H1 (cell line): ENCODE measurements at regions not wholly inside any gene's neighbourhood (a gene's known extent, or its start where the extent isn't known, plus 50 kb on each side); places are given as distances from the start of the nearest gene placed in this dataset.

Source experiments
- CTCF ChIA-PET: fragments of 300-600 bp; sonication (Branson Sonifier 250); formaldehyde crosslinking; loops from one replicate; lab custom pipeline; 2021; ENCODE audit not compliant: partially characterized antibody; lab: Charles Lee
- POLR2A ChIA-PET: fragments of 300-600 bp; sonication (Branson Sonifier 250); formaldehyde crosslinking; loops from one replicate; lab custom pipeline; 2021; ENCODE audit warnings: inconsistent platforms; ENCODE audit not compliant: partially characterized antibody; lab: Charles Lee
- DNase-seq, 2 experiments: peaks; one replicate each; pipeline versions ENCODE4 v3.0.0 to v3.0.0-alpha.2; 2010 to 2022; ENCODE audit warnings: low spot score in 2 of 2, low read depth in 1 of 2, mixed read lengths in 1 of 2
- FAIRE-seq: peaks from 2 replicates; lab custom pipeline; 2011; peaks lifted over from hg19 to GRCh38; lab: Jason Lieb, UNC
- H2AFZ ChIP-seq: 2 replicates; pipeline ENCODE4 v1.8.1; 2012; ENCODE audit warnings: low read length, inconsistent platforms
- H2AK5ac ChIP-seq: 2 replicates; pipeline ENCODE4 v1.6.1; 2013; ENCODE audit warnings: low read depth, low read length
- H2BK120ac ChIP-seq: replicated peaks from 2 replicates; pipeline ENCODE3; 2013; ENCODE audit warnings: low read depth, low read length, inconsistent platforms
- H2BK12ac ChIP-seq: 2 replicates; pipeline ENCODE4 v1.6.1; 2013; ENCODE audit warnings: low read depth, low read length
- H2BK15ac ChIP-seq: 2 replicates; pipeline ENCODE4 v1.6.1; 2013; ENCODE audit warnings: low read length
- H2BK20ac ChIP-seq: 2 replicates; pipeline ENCODE4 v1.6.1; 2013; ENCODE audit warnings: low read length
- H2BK5ac ChIP-seq: 2 replicates; pipeline ENCODE4 v1.6.1; 2013; ENCODE audit warnings: low read depth, low read length
- H3K14ac ChIP-seq: 2 replicates; pipeline ENCODE4 v1.6.1; 2013; ENCODE audit warnings: inconsistent platforms; ENCODE audit not compliant: insufficient read length
- H3K18ac ChIP-seq: 2 replicates; pipeline ENCODE4 v1.6.1; 2013; ENCODE audit warnings: low read length; ENCODE audit errors: extremely low read depth
- H3K23ac ChIP-seq: 2 replicates; pipeline ENCODE4 v1.6.1; 2013; ENCODE audit warnings: inconsistent platforms; ENCODE audit not compliant: insufficient read length
- H3K23me2 ChIP-seq: 2 replicates; pipeline ENCODE4 v1.6.1; 2013; ENCODE audit warnings: low read depth, low read length
- H3K27ac ChIP-seq: 2 replicates; pipeline ENCODE4 v1.6.1; 2011; ENCODE audit warnings: low read depth, low read length, inconsistent platforms
- H3K27me3 ChIP-seq, 4 experiments: replicated peaks in 1 of 4; 1 replicate in 1 of 4; 2 replicates in 3 of 4; pipeline versions ENCODE4 v1.6.1 to v1.8.1; 2011 to 2013; ENCODE audit warnings: low read length in 3 of 4, mild to moderate bottlenecking in 3 of 4, inconsistent platforms in 2 of 4, mixed read lengths in 2 of 4, moderate library complexity in 1 of 4; ENCODE audit not compliant: control insufficient read depth in 3 of 4, insufficient read depth in 3 of 4; ENCODE audit errors: extremely low read depth in 1 of 4
- H3K36me3 ChIP-seq, 4 experiments: 2 replicates each; pipeline versions ENCODE4 v1.6.1 to v1.8.1; 2011 to 2013; ENCODE audit warnings: mild to moderate bottlenecking in 4 of 4, low read length in 3 of 4, moderate library complexity in 2 of 4, control low read depth in 1 of 4, inconsistent platforms in 1 of 4; ENCODE audit not compliant: insufficient read depth in 4 of 4, control insufficient read depth in 2 of 4
- H3K4ac ChIP-seq: replicated peaks from 2 replicates; pipeline ENCODE3; 2013; ENCODE audit warnings: low read length, low read depth, mixed read lengths, inconsistent platforms; ENCODE audit not compliant: insufficient read length
- H3K4me1 ChIP-seq, 4 experiments: replicated peaks in 1 of 4; 1 replicate in 1 of 4; 2 replicates in 3 of 4; pipeline versions ENCODE4 v1.6.1 to v1.8.1; 2011 to 2013; ENCODE audit warnings: low read length in 3 of 4, inconsistent platforms in 2 of 4, mixed read lengths in 1 of 4; ENCODE audit not compliant: insufficient read depth in 4 of 4, control insufficient read depth in 3 of 4
- H3K4me2 ChIP-seq, 2 experiments: 2 replicates each; pipeline versions ENCODE4 v1.6.1 to v1.8.1; 2011 to 2013; ENCODE audit warnings: low read depth in 2 of 2, low read length in 2 of 2, control low read depth in 1 of 2, inconsistent platforms in 1 of 2, mild to moderate bottlenecking in 1 of 2; ENCODE audit not compliant: insufficient read depth in 1 of 2
- H3K4me3 ChIP-seq, 4 experiments: fragments of 200-600, 300-600 bp in 1 of 4; sonication (generic), shearing (Covaris generic), sonication (Bioruptor Twin) in 1 of 4; 2 replicates each; pipeline versions ENCODE4 v1.5.1 to v1.8.1; 2011 to 2016; ENCODE audit warnings: low read length in 4 of 4, low read depth in 3 of 4, control low read depth in 2 of 4, inconsistent platforms in 2 of 4, mild to moderate bottlenecking in 2 of 4, mixed read lengths in 1 of 4, moderate library complexity in 1 of 4; ENCODE audit not compliant: insufficient read depth in 2 of 4; ENCODE audit errors: extremely low read depth in 1 of 4
- H3K56ac ChIP-seq: replicated peaks from 2 replicates; pipeline ENCODE3; 2013; ENCODE audit warnings: low read depth, mild to moderate bottlenecking, mixed read lengths, low read length, inconsistent platforms; ENCODE audit not compliant: insufficient read length
- H3K79me1 ChIP-seq: 2 replicates; pipeline ENCODE4 v1.6.1; 2013; ENCODE audit warnings: low read depth, low read length, control low read depth
- H3K79me2 ChIP-seq, 2 experiments: 2 replicates each; pipeline versions ENCODE4 v1.6.1 to v1.8.1; 2012 to 2013; ENCODE audit warnings: low read length in 2 of 2, mild to moderate bottlenecking in 2 of 2, inconsistent platforms in 1 of 2; ENCODE audit not compliant: insufficient read depth in 2 of 2, control insufficient read depth in 1 of 2
- H3K9ac ChIP-seq, 4 experiments: replicated peaks in 1 of 4; 1 replicate in 1 of 4; 2 replicates in 3 of 4; pipeline versions ENCODE4 v1.6.1 to v1.8.1; 2011 to 2013; ENCODE audit warnings: low read depth in 3 of 4, low read length in 3 of 4, control low read depth in 2 of 4, mild to moderate bottlenecking in 2 of 4, moderate library complexity in 2 of 4, inconsistent platforms in 1 of 4; ENCODE audit errors: extremely low read depth in 1 of 4
- H3K9me3 ChIP-seq, 2 experiments: 2 replicates each; pipeline versions ENCODE4 v1.6.1 to v1.8.1; 2012 to 2013; ENCODE audit warnings: mild to moderate bottlenecking in 2 of 2, moderate library complexity in 2 of 2, control low read depth in 1 of 2, inconsistent platforms in 1 of 2, low read depth in 1 of 2, low read length in 1 of 2, mixed read lengths in 1 of 2; ENCODE audit not compliant: insufficient read depth in 2 of 2
- H4K20me1 ChIP-seq, 2 experiments: replicated peaks in 1 of 2; 2 replicates each; pipeline versions ENCODE3 to v1.8.1; 2011 to 2013; ENCODE audit warnings: inconsistent platforms in 2 of 2, low read length in 2 of 2, mild to moderate bottlenecking in 1 of 2; ENCODE audit not compliant: insufficient read depth in 2 of 2, control insufficient read depth in 1 of 2
- H4K5ac ChIP-seq: 2 replicates; pipeline ENCODE4 v1.6.1; 2013; ENCODE audit warnings: low read length, low read depth, mixed read lengths, inconsistent platforms; ENCODE audit not compliant: insufficient read length
- H4K8ac ChIP-seq: 2 replicates; pipeline ENCODE4 v1.8.0; 2013; ENCODE audit warnings: mild to moderate bottlenecking, moderate library complexity, low read length, inconsistent platforms; ENCODE audit not compliant: insufficient read depth; ENCODE audit errors: extremely low read depth
- H4K91ac ChIP-seq: replicated peaks from 2 replicates; pipeline ENCODE3; 2013; ENCODE audit warnings: low read length, mixed read lengths, inconsistent platforms; ENCODE audit not compliant: insufficient read length
- BCL11A ChIP-seq, 2 experiments: IDR thresholded peaks; one replicate each; pipeline ENCODE4 v1.6.1; 2011; ENCODE audit warnings: low read depth in 2 of 2, low read length in 2 of 2, mild to moderate bottlenecking in 2 of 2
- CHD1 ChIP-seq: IDR thresholded peaks from 2 replicates; pipeline ENCODE4 v1.6.1; 2012; ENCODE audit warnings: low read depth, low read length, improper control_type of control experiment
- EP300 ChIP-seq, 2 experiments: IDR thresholded peaks; 1 replicate in 1 of 2; 2 replicates in 1 of 2; pipeline ENCODE4 v1.6.1; 2011 to 2012; ENCODE audit warnings: low read depth in 2 of 2, low read length in 2 of 2, mild to moderate bottlenecking in 2 of 2, borderline replicate concordance in 1 of 2, inconsistent platforms in 1 of 2, moderate library complexity in 1 of 2
- EZH2 ChIP-seq: fragments of 200-600 bp; sonication (generic); IDR thresholded peaks from 2 replicates; pipeline ENCODE4 v1.7.1; 2012; ENCODE audit warnings: low read depth, mild to moderate bottlenecking, moderate library complexity, low read length, inconsistent platforms; ENCODE audit not compliant: severe bottlenecking
- FOSL1 ChIP-seq: IDR thresholded peaks from 2 replicates; pipeline ENCODE4 v1.6.1; 2011; ENCODE audit warnings: mild to moderate bottlenecking, low read depth, low read length, moderate library complexity; ENCODE audit not compliant: insufficient read depth
- HDAC2 ChIP-seq, 2 experiments: fragments of 300-600 bp in 1 of 2; sonication (generic) in 1 of 2; IDR thresholded peaks; 2 replicates each; pipeline ENCODE4 v1.6.1; 2011 to 2012; ENCODE audit warnings: low read depth in 2 of 2, low read length in 2 of 2, mild to moderate bottlenecking in 2 of 2, moderate library complexity in 2 of 2, borderline replicate concordance in 1 of 2, inconsistent platforms in 1 of 2
- JUN ChIP-seq: IDR thresholded peaks from 2 replicates; pipeline ENCODE4 v1.6.1; 2011; ENCODE audit warnings: low read depth, mild to moderate bottlenecking, improper control_type of control experiment, low read length
- KDM4A ChIP-seq: IDR thresholded peaks from one replicate; pipeline ENCODE4 v1.7.1; 2012; ENCODE audit warnings: low read depth, mild to moderate bottlenecking, moderate library complexity, low read length, inconsistent platforms; ENCODE audit not compliant: severe bottlenecking
- MAFK ChIP-seq: IDR thresholded peaks from 2 replicates; pipeline ENCODE4 v1.6.1; 2012; ENCODE audit warnings: low read depth, mild to moderate bottlenecking, improper control_type of control experiment, low read length
- POU5F1 ChIP-seq: IDR thresholded peaks from 2 replicates; pipeline ENCODE4 v1.6.1; 2011; ENCODE audit warnings: low read depth, mild to moderate bottlenecking, low read length, moderate library complexity
- RBBP5 ChIP-seq: IDR thresholded peaks from 2 replicates; pipeline ENCODE4 v1.7.1; 2012; ENCODE audit warnings: low read depth, mild to moderate bottlenecking, inconsistent platforms, low read length, moderate library complexity, borderline replicate concordance
- SIRT6 ChIP-seq: IDR thresholded peaks from one replicate; pipeline ENCODE4 v1.7.1; 2012; ENCODE audit warnings: low read length, inconsistent platforms
- SP4 ChIP-seq: IDR thresholded peaks from 2 replicates; pipeline ENCODE4 v1.6.1; 2012; ENCODE audit warnings: low read length, inconsistent platforms
- SUZ12 ChIP-seq: fragments of 200-600 bp; sonication (generic); IDR thresholded peaks from 2 replicates; pipeline ENCODE4 v1.6.1; 2012; ENCODE audit warnings: mild to moderate bottlenecking, inconsistent platforms, low read length, moderate library complexity, mixed read lengths
- TAF7 ChIP-seq: optimal IDR thresholded peaks from 2 replicates; pipeline ENCODE3; 2011; ENCODE audit warnings: low read depth, mild to moderate bottlenecking, inconsistent platforms, low read length, moderate library complexity, borderline replicate concordance
- WGBS, 2 experiments: shearing (Covaris generic) in 1 of 2; methylation state at CpG; one replicate each; pipeline versions ENCODE4 v1.1.6 to v1.1.7; 2013 to 2015; ENCODE audit warnings: low lambda C conversion rate in 2 of 2, mixed read lengths in 2 of 2, inconsistent platforms in 1 of 2, low coverage in 1 of 2, missing lambda C conversion rate in 1 of 2; ENCODE audit not compliant: insufficient replicate concordance in 2 of 2, insufficient coverage in 1 of 2, insufficient read length in 1 of 2; ENCODE audit errors: extremely low coverage in 1 of 2, missing lambda C conversion rate in 1 of 2; 5-methylcytosine and 5-hydroxymethylcytosine counted together

GRCh38 chr2:136319237-136319636 lies 201.3 kb upstream of the CXCR4 start:
- no peak overlapping the region for H3K27ac ChIP-seq
- no peak for FAIRE-seq
- no peak overlapping the region for H3K23ac ChIP-seq
- H3K56ac ChIP-seq = no peak overlapping the region
- DNase-seq = no peak
- no peak overlapping the region for H4K8ac ChIP-seq
- no peak overlapping the region for H3K14ac ChIP-seq
- H3K23me2 ChIP-seq = no peaks in the 10 kb centered on the region
- H3K79me2 ChIP-seq = no peaks in the 10 kb centered on the region
- no peak overlapping the region for H2BK120ac ChIP-seq
- peaks cover 1 to 12% (median 5%) of the 10 kb centered on the region in 4 experiments; a peak in 3 of 7 replicates for H3K4me1 ChIP-seq
- WGBS, 2 experiments = 61% methylated on average over 2 of the region's 2 CpGs; no CpG with 5 or more reads in 1 of the 2 experiments
- no peaks in the 10 kb centered on the region for H3K36me3 ChIP-seq
- no peaks in the 10 kb centered on the region for H3K27me3 ChIP-seq
- no peak overlapping the region for H4K91ac ChIP-seq
- ChIA-PET POLR2A (no interaction called here), CTCF (interaction anchor here (0.5 to 0.8 kb wide), 3 partner anchors 111 to 418 kb away, joined by 3 to 4 read pairs (median 4); no protein-coding TSS in a partner anchor)
- H3K9ac ChIP-seq = no peak overlapping the region
- H4K5ac ChIP-seq = no peak overlapping the region
- H2BK20ac ChIP-seq = no peak overlapping the region
- no peak overlapping the region for H2BK5ac ChIP-seq
- H3K4me3 ChIP-seq = no peak overlapping the region
- H2BK15ac ChIP-seq = no peak overlapping the region
- no peak overlapping the region for H2AFZ ChIP-seq
- H4K20me1 ChIP-seq = no peaks in the 10 kb centered on the region
- no peak overlapping the region for H3K18ac ChIP-seq
- H3K79me1 ChIP-seq = no peaks in the 10 kb centered on the region
- H2AK5ac ChIP-seq = no peak overlapping the region
- H3K4me2 ChIP-seq = no peak overlapping the region
- no peak overlapping the region for H3K4ac ChIP-seq
- H3K9me3 ChIP-seq = no peaks in the 10 kb centered on the region
- no peak overlapping the region for H2BK12ac ChIP-seq
- TF ChIP-seq JUN = no peak
- TF ChIP-seq CHD1 = no peak
- no peak for TF ChIP-seq FOSL1
- TF ChIP-seq HDAC2 (IDR thresholded peaks at IDR 0.05; ENCODE audit: borderline replicate concordance in 1 of 2, low read depth in 2 of 2, low read length in 2 of 2) = no peak
- no peak for TF ChIP-seq TAF7
- no peak for TF ChIP-seq EP300 (IDR thresholded peaks at IDR 0.05; ENCODE audit: borderline replicate concordance in 1 of 2, low read depth in 2 of 2, low read length in 2 of 2)
- TF ChIP-seq EZH2 = no peak
- TF ChIP-seq BCL11A (IDR thresholded peaks at IDR 0.05; ENCODE audit: low read depth in 2 of 2, low read length in 2 of 2) = no peak
- TF ChIP-seq RBBP5 = no peak
- TF ChIP-seq SIRT6 = no peak
- TF ChIP-seq SUZ12 = no peak
- TF ChIP-seq MAFK = no peak
- no peak for TF ChIP-seq SP4
- TF ChIP-seq KDM4A = no peak
- TF ChIP-seq POU5F1 = no peak
